ENCODE measurements at regions not wholly inside any gene's neighbourhood (a gene's known extent, or its start where the extent isn't known, plus 50 kb on each side); places are given as distances from the start of the nearest gene placed in this dataset.

- TF ChIP-seq CTCF (conservative IDR thresholded peaks at IDR 0.05 in 1 of 2, IDR thresholded peaks at IDR 0.05 in 1 of 2; ENCODE audit: extremely low read depth in 1 of 2, insufficient read depth in 1 of 2, low read depth in 1 of 2, low read length in 2 of 2) (no peak), EZH2 (IDR thresholded peaks at IDR 0.05; ENCODE audit: borderline replicate concordance, low read length) (no peak)
Measured at GRCh38 chr4:63784822-63785221, 624.4 kb downstream of the TECRL start.
